ENCODE measurements at regions not wholly inside any gene's neighbourhood (a gene's known extent, or its start where the extent isn't known, plus 50 kb on each side); places are given as distances from the start of the nearest gene placed in this dataset.

- no peak for DNase-seq
Observed at GRCh38 chr6:119581220-119581619, 231.7 kb upstream of the MAN1A1 start.

- no peak for DNase-seq
Observed at GRCh38 chr6:119575721-119576120, 226.2 kb upstream of the MAN1A1 start.

- no peak for DNase-seq
Observed at GRCh38 chr6:119568580-119568979, 219.0 kb upstream of the MAN1A1 start.

- DNase-seq: no peak
Observed at GRCh38 chr6:119566546-119567260, 217.1 kb upstream of the MAN1A1 start.

GRCh38 chr6:119565893-119566292, 216.3 kb upstream of the MAN1A1 start:
- DNase-seq: no peak

- DNase-seq: no peak
Observed at GRCh38 chr6:119562168-119562567, 212.6 kb upstream of the MAN1A1 start.

- no peak for DNase-seq
Observed at GRCh38 chr6:119559586-119559985, 210.0 kb upstream of the MAN1A1 start.

GRCh38 chr6:119557239-119557638, 207.7 kb upstream of the MAN1A1 start:
- DNase-seq: no peak

- DNase-seq: no peak
Observed at GRCh38 chr6:119552021-119552420, 202.5 kb upstream of the MAN1A1 start.

- DNase-seq: no peak
Observed at GRCh38 chr6:119547024-119547423, 197.5 kb upstream of the MAN1A1 start.

- no peak for DNase-seq
Observed at GRCh38 chr6:119545245-119545644, 195.7 kb upstream of the MAN1A1 start.

- no peak for DNase-seq
Observed at GRCh38 chr6:119544325-119545175, 195.0 kb upstream of the MAN1A1 start.

GRCh38 chr6:119543332-119543731, 193.8 kb upstream of the MAN1A1 start:
- DNase-seq: no peak

- no peak for DNase-seq
Observed at GRCh38 chr6:119542037-119542436, 192.5 kb upstream of the MAN1A1 start.

GRCh38 chr6:119541132-119541905, 191.8 kb upstream of the MAN1A1 start:
- DNase-seq: no peak

GRCh38 chr6:119540417-119540816, 190.9 kb upstream of the MAN1A1 start:
- DNase-seq: no peak

GRCh38 chr6:119539066-119539746, 189.6 kb upstream of the MAN1A1 start:
- no peak for DNase-seq

GRCh38 chr6:119536666-119537065, 187.1 kb upstream of the MAN1A1 start:
- DNase-seq: no peak

- no peak for DNase-seq
Observed at GRCh38 chr6:119535332-119535731, 185.8 kb upstream of the MAN1A1 start.

- no peak for DNase-seq
Observed at GRCh38 chr6:119533603-119534279, 184.2 kb upstream of the MAN1A1 start.

GRCh38 chr6:119527231-119527578, 177.6 kb upstream of the MAN1A1 start:
- DNase-seq: no peak

- no peak for DNase-seq
Observed at GRCh38 chr6:119526561-119527230, 177.1 kb upstream of the MAN1A1 start.

Measured in activated CD4-positive, alpha-beta T cell treated with anti-CD3 and anti-CD28 coated beads, Interleukin-2, amount 50 U/mL, for 1 hour (primary cell).